ENCODE measurements at regions not wholly inside any gene's neighbourhood (a gene's known extent, or its start where the extent isn't known, plus 50 kb on each side); places are given as distances from the start of the nearest gene placed in this dataset.

- no peak for DNase-seq (ENCODE audit: low spot score)
- H3K4me3 ChIP-seq, result no peak overlapping the region
- no peak for TF ChIP-seq CTCF (IDR thresholded peaks at IDR 0.05)
- H3K27ac ChIP-seq, result no peak overlapping the region
These were observed 224.3 kb upstream of the CTSO start for GRCh38 chr4:156177941-156178340.

- no peak for TF ChIP-seq CTCF (IDR thresholded peaks at IDR 0.05)
- H3K4me3 ChIP-seq, result no peak overlapping the region
These were observed 223.2 kb upstream of the CTSO start for GRCh38 chr4:156176896-156177295.

DNA sequence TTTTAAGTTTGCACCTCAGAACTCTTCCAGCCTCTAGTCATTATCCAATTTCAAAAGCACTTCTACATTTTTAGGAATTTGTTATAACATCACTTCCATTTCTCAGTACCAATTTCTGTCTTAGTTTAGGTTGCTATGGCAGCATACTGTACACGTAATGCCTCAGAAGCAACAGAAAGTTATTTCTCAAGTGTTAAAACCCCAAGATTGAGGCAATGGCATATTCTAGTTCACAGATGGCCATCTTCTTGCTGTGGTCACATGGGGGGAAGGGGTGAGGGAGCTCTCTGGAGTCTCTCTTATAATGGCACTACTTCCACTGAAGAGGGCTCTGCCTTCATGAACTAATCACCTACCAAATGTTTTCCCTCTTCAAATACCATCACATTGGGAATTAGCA, 220.3 kb upstream of the CTSO start:
- no peak for TF ChIP-seq CTCF (IDR thresholded peaks at IDR 0.05)
- DNase-seq (ENCODE audit: low spot score), result no peak
- H3K27ac ChIP-seq, result no peak overlapping the region
- H3K4me3 ChIP-seq, result no peak overlapping the region

More at GRCh38 chr4:156176896-156177295, 223.2 kb upstream of the CTSO start:
- DNase-seq (ENCODE audit: low spot score), result no peak
- no peak overlapping the region for H3K27ac ChIP-seq

DNA sequence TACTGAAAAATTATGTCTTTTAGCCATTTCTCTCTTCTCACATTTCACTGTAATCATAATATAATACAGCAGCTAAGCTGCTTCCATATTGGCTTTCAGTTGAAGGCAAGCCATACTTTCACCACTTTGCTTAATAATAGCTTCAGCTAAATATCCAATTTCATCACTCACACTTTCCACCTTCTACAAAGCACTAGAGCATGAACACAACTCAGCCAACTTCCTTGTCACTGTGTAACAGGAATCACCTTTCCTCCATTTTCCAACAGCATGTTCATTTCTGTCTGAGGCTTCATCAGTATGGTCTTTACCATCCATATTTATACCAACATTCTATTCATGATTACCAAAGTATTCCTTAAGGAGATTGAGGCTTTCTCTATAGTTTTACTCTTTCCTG, 219.8 kb upstream of the CTSO start:
- DNase-seq (ENCODE audit: low spot score), result no peak
- TF ChIP-seq CTCF (IDR thresholded peaks at IDR 0.05), result no peak
- Histone ChIP-seq H3K4me3 (no peak overlapping the region), H3K27ac (no peak overlapping the region)

- TF ChIP-seq CTCF (IDR thresholded peaks at IDR 0.05), result no peak
- DNase-seq (ENCODE audit: low spot score), result no peak
- Histone ChIP-seq H3K4me3 (no peak overlapping the region), H3K27ac (no peak overlapping the region)
These were observed 216.2 kb upstream of the CTSO start for GRCh38 chr4:156169861-156170260.

- Histone ChIP-seq H3K4me3 (no peak overlapping the region), H3K27ac (no peak overlapping the region)
- no peak for TF ChIP-seq CTCF (IDR thresholded peaks at IDR 0.05)
- DNase-seq (ENCODE audit: low spot score), result no peak
These were observed 215.3 kb upstream of the CTSO start for GRCh38 chr4:156169011-156169410.

- no peak for TF ChIP-seq CTCF (IDR thresholded peaks at IDR 0.05)
- DNase-seq (ENCODE audit: low spot score), result no peak
- Histone ChIP-seq H3K27ac (no peak overlapping the region), H3K4me3 (no peak overlapping the region)
These were observed 214.6 kb upstream of the CTSO start for GRCh38 chr4:156168288-156168687.

Data from coronary artery (tissue), 2 donors.